ENCODE measurements at regions not wholly inside any gene's neighbourhood (a gene's known extent, or its start where the extent isn't known, plus 50 kb on each side); places are given as distances from the start of the nearest gene placed in this dataset.

GRCh38 chr5:18985171-18985758, 1002.7 kb downstream of the CDH18 start:
- ATAC-seq (no peak), DNase-seq (no peak)
- H3K27ac Mint-ChIP-seq: no peak overlapping the region
- H3K9me3 ChIP-seq (ENCODE audit: control insufficient read depth, low read length, poor library complexity, severe bottlenecking): no peaks in the 10 kb centered on the region
- no peak overlapping the region for H3K4me3 Mint-ChIP-seq
- no peaks in the 10 kb centered on the region for H3K27me3 Mint-ChIP-seq
- H3K36me3 Mint-ChIP-seq (ENCODE audit: low read depth): no peaks in the 10 kb centered on the region
- no peaks in the 10 kb centered on the region for H3K4me1 Mint-ChIP-seq

DNA sequence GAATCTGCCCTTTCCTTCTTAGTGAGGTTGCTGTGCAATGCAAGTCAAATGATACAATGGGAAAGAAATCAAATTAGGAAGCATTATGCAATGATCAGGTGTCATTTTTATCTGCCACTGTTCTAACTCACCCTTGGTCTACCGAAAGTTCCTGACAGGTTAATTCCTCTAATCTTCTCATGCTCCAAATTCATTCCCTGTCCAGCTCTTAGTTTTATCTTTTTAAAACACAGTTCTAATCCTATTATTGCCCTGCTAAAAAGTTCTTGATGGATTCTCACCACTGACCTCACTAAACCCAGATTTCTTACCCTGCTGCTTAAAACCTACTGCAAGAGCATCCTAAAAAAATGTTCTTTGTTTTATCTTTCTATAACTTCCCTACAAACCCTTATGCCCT, 1000.9 kb downstream of the CDH18 start:
- H3K4me3 Mint-ChIP-seq: no peak overlapping the region
- ATAC-seq: no peak
- H3K4me1 Mint-ChIP-seq: no peaks in the 10 kb centered on the region

GRCh38 chr5:18990852-18991251, 997.1 kb downstream of the CDH18 start:
- no peaks in the 10 kb centered on the region for H3K4me1 Mint-ChIP-seq
- H3K27ac Mint-ChIP-seq: no peak overlapping the region
- no peaks in the 10 kb centered on the region for H3K36me3 Mint-ChIP-seq (ENCODE audit: low read depth)
- H3K27me3 Mint-ChIP-seq: no peaks in the 10 kb centered on the region
- no peak overlapping the region for H3K4me3 Mint-ChIP-seq
- DNase-seq (no peak), ATAC-seq (no peak)
- H3K9me3 ChIP-seq (ENCODE audit: control insufficient read depth, low read length, poor library complexity, severe bottlenecking): no peaks in the 10 kb centered on the region

More for the DNA sequence above, 1000.9 kb downstream of the CDH18 start:
- Mint-ChIP-seq H3K36me3 (ENCODE audit: low read depth) (no peaks in the 10 kb centered on the region), H3K27me3 (no peaks in the 10 kb centered on the region), H3K27ac (no peak overlapping the region)
- DNase-seq: no peak
- H3K9me3 ChIP-seq (ENCODE audit: control insufficient read depth, low read length, poor library complexity, severe bottlenecking): no peaks in the 10 kb centered on the region

DNA sequence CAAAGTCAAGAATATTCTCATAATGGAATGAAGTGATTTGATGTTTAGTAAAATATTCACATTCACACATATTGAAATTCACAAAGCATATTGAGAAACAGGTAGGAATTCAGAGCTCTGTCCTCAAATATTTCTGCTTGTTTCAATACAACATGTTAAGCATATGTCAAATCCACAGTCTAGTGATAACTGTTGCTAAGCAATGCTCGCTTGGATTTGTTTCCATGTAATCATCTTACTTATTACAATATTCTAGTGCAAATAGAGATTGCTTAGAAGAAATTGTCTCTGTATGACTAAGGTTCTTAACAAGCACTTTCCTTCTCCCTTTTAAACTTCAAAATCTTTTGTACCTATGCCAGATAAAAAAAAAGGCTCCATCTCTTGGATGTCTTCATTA, 995.7 kb downstream of the CDH18 start:
- no peaks in the 10 kb centered on the region for H3K36me3 Mint-ChIP-seq (ENCODE audit: low read depth)
- H3K27me3 Mint-ChIP-seq: no peaks in the 10 kb centered on the region
- H3K27ac Mint-ChIP-seq: no peak overlapping the region
- H3K9me3 ChIP-seq (ENCODE audit: control insufficient read depth, low read length, poor library complexity, severe bottlenecking): no peaks in the 10 kb centered on the region
- H3K4me1 Mint-ChIP-seq: no peaks in the 10 kb centered on the region
- DNase-seq (no peak), ATAC-seq (no peak)
- H3K4me3 Mint-ChIP-seq: no peak overlapping the region

DNA sequence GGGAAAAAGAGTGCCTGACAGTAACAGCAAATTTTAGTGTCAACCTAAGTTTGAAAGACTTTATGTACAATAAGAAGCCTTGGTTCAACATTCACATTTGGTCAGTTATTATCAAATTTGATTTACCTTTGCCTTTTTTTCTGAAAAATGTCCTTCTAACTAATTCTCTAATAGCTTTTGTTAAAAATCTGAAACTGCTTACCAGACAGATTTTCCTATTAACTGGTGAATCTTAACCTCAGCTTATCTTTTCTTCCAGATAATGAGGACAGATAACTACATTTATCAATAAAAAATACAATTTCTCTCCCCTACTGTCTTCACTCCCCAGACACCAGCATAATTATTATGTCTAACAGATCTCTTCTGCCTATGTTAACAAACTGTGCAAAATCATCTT, 988.5 kb downstream of the CDH18 start:
- DNase-seq (no peak), ATAC-seq (no peak)
- H3K4me1 Mint-ChIP-seq: no peaks in the 10 kb centered on the region
- no peaks in the 10 kb centered on the region for H3K36me3 Mint-ChIP-seq (ENCODE audit: low read depth)
- H3K4me3 Mint-ChIP-seq: no peak overlapping the region
- H3K27me3 Mint-ChIP-seq: no peaks in the 10 kb centered on the region
- no peak overlapping the region for H3K27ac Mint-ChIP-seq
- H3K9me3 ChIP-seq (ENCODE audit: control insufficient read depth, low read length, poor library complexity, severe bottlenecking): no peaks in the 10 kb centered on the region

- DNase-seq: no peak
- Mint-ChIP-seq H3K36me3 (ENCODE audit: low read depth) (no peaks in the 10 kb centered on the region), H3K27me3 (no peaks in the 10 kb centered on the region), H3K27ac (no peak overlapping the region), H3K4me1 (no peaks in the 10 kb centered on the region), H3K4me3 (no peak overlapping the region)
- ATAC-seq: no peak
- H3K9me3 ChIP-seq (ENCODE audit: control insufficient read depth, low read length, poor library complexity, severe bottlenecking): no peaks in the 10 kb centered on the region
Observed at GRCh38 chr5:19001054-19001453, 986.9 kb downstream of the CDH18 start.

DNA sequence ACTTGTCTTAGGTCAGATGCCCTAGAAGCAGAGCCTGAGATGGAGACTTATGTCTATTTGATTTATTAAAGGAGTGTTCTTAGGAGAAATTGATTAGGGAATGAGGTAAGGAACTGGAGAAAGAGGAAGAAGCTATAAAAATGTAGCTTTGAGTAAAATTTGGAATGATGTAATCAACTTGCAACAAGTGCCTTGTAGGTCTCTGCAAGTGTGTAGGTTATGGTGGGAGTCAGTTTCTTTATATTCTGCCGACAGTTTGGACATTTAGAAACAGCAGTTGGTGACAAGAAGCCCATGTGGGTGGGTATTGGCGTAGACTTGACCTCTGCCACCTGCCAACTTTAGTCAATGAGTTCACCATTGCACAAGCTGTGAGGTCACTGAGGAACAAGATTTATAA, 986.5 kb downstream of the CDH18 start:
- Mint-ChIP-seq H3K4me3 (no peak overlapping the region), H3K27me3 (no peaks in the 10 kb centered on the region), H3K27ac (no peak overlapping the region), H3K4me1 (no peaks in the 10 kb centered on the region), H3K36me3 (ENCODE audit: low read depth) (no peaks in the 10 kb centered on the region)
- DNase-seq (no peak), ATAC-seq (no peak)
- H3K9me3 ChIP-seq (ENCODE audit: control insufficient read depth, low read length, poor library complexity, severe bottlenecking): no peaks in the 10 kb centered on the region

GRCh38 chr5:19002111-19002510, 985.9 kb downstream of the CDH18 start:
- Mint-ChIP-seq H3K36me3 (ENCODE audit: low read depth) (no peaks in the 10 kb centered on the region), H3K4me1 (no peaks in the 10 kb centered on the region), H3K27ac (no peak overlapping the region), H3K4me3 (no peak overlapping the region), H3K27me3 (no peaks in the 10 kb centered on the region)
- H3K9me3 ChIP-seq (ENCODE audit: control insufficient read depth, low read length, poor library complexity, severe bottlenecking): no peaks in the 10 kb centered on the region
- ATAC-seq (no peak), DNase-seq (no peak)

- no peak overlapping the region for H3K4me3 Mint-ChIP-seq
- H3K27me3 Mint-ChIP-seq: no peaks in the 10 kb centered on the region
- H3K36me3 Mint-ChIP-seq (ENCODE audit: low read depth): no peaks in the 10 kb centered on the region
- H3K4me1 Mint-ChIP-seq: no peaks in the 10 kb centered on the region
- H3K27ac Mint-ChIP-seq: no peak overlapping the region
- DNase-seq: no peak
- H3K9me3 ChIP-seq (ENCODE audit: control insufficient read depth, low read length, poor library complexity, severe bottlenecking): no peaks in the 10 kb centered on the region
- ATAC-seq: no peak
Observed at GRCh38 chr5:19018822-19019221, 969.2 kb downstream of the CDH18 start.

DNA sequence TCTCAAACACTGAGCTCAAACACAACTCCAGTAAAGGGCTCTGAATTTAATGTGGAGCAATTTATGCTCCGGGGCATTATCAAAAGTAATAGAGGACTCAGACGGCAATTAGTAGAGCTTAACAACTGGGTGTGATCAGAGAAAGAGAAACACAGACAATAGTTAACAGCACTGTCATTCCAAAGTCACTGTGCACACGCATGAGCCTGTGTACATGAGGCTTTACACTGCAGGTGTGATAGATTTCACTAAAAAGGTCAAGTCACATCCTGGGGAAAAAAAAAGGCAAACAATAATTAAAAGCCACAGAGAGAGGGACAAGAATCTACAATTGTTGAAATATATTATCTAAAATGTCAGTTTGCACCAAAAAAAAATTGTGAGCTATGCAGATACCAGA, 956.5 kb downstream of the CDH18 start:
- H3K4me1 Mint-ChIP-seq: no peaks in the 10 kb centered on the region
- H3K27ac Mint-ChIP-seq: no peak overlapping the region
- no peak for DNase-seq
- ATAC-seq: no peak
- no peaks in the 10 kb centered on the region for H3K9me3 ChIP-seq (ENCODE audit: control insufficient read depth, low read length, poor library complexity, severe bottlenecking)
- no peaks in the 10 kb centered on the region for H3K36me3 Mint-ChIP-seq (ENCODE audit: low read depth)
- no peak overlapping the region for H3K4me3 Mint-ChIP-seq
- no peaks in the 10 kb centered on the region for H3K27me3 Mint-ChIP-seq

DNA sequence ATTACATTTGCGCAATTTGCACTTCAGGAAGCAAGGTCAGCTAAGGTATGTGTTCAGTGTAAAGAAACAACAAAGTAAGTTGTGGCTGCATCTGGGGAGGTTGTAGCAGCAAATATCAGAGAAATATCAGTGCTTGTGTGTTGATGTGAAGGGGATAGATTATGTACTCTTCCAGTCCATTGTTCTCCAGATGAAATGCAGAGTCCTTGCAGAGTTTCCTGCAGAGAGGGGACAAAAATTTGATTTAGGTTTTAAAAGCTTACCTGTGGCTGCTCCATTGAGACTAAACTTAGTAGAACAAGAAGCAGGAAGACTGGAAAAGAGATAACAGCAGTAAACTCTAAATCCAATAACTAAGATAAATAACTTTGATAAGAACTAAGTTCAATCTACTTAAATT, 952.2 kb downstream of the CDH18 start:
- no peaks in the 10 kb centered on the region for H3K27me3 Mint-ChIP-seq
- H3K9me3 ChIP-seq (ENCODE audit: control insufficient read depth, low read length, poor library complexity, severe bottlenecking): no peaks in the 10 kb centered on the region
- no peaks in the 10 kb centered on the region for H3K36me3 Mint-ChIP-seq (ENCODE audit: low read depth)
- no peaks in the 10 kb centered on the region for H3K4me1 Mint-ChIP-seq
- no peak for ATAC-seq
- H3K4me3 Mint-ChIP-seq: no peak overlapping the region
- no peak for DNase-seq
- H3K27ac Mint-ChIP-seq: no peak overlapping the region

- ATAC-seq (no peak), DNase-seq (no peak)
- no peak overlapping the region for H3K4me3 Mint-ChIP-seq
- H3K36me3 Mint-ChIP-seq (ENCODE audit: low read depth): no peaks in the 10 kb centered on the region
- H3K27me3 Mint-ChIP-seq: no peaks in the 10 kb centered on the region
- no peak overlapping the region for H3K27ac Mint-ChIP-seq
- H3K9me3 ChIP-seq (ENCODE audit: control insufficient read depth, low read length, poor library complexity, severe bottlenecking): no peaks in the 10 kb centered on the region
- no peaks in the 10 kb centered on the region for H3K4me1 Mint-ChIP-seq
Observed at GRCh38 chr5:19042106-19042505, 945.9 kb downstream of the CDH18 start.

- no peaks in the 10 kb centered on the region for H3K9me3 ChIP-seq (ENCODE audit: control insufficient read depth, low read length, poor library complexity, severe bottlenecking)
- H3K27ac Mint-ChIP-seq: no peak overlapping the region
- H3K4me1 Mint-ChIP-seq: no peaks in the 10 kb centered on the region
- no peak overlapping the region for H3K4me3 Mint-ChIP-seq
- ATAC-seq: no peak
- no peaks in the 10 kb centered on the region for H3K27me3 Mint-ChIP-seq
- H3K36me3 Mint-ChIP-seq (ENCODE audit: low read depth): no peaks in the 10 kb centered on the region
- no peak for DNase-seq
Observed at GRCh38 chr5:19044311-19044710, 943.7 kb downstream of the CDH18 start.

GRCh38 chr5:19044931-19045695, 942.9 kb downstream of the CDH18 start:
- no peaks in the 10 kb centered on the region for H3K36me3 Mint-ChIP-seq (ENCODE audit: low read depth)
- H3K27ac Mint-ChIP-seq: no peak overlapping the region
- H3K27me3 Mint-ChIP-seq: no peaks in the 10 kb centered on the region
- no peak overlapping the region for H3K4me3 Mint-ChIP-seq
- DNase-seq (no peak), ATAC-seq (no peak)
- no peaks in the 10 kb centered on the region for H3K4me1 Mint-ChIP-seq
- H3K9me3 ChIP-seq (ENCODE audit: control insufficient read depth, low read length, poor library complexity, severe bottlenecking): no peaks in the 10 kb centered on the region

Measured in T-helper 17 cell (primary cell).